CD4-positive, alpha-beta T cell treated with Interleukin-1 beta for 1 hour (primary cell): ENCODE measurements at regions not wholly inside any gene's neighbourhood (a gene's known extent, or its start where the extent isn't known, plus 50 kb on each side); places are given as distances from the start of the nearest gene placed in this dataset.

Experiments
- DNase-seq, 2 donors: peaks; one replicate each; pipeline ENCODE4 v3.0.0-alpha.2; 2020 to 2022

DNA sequence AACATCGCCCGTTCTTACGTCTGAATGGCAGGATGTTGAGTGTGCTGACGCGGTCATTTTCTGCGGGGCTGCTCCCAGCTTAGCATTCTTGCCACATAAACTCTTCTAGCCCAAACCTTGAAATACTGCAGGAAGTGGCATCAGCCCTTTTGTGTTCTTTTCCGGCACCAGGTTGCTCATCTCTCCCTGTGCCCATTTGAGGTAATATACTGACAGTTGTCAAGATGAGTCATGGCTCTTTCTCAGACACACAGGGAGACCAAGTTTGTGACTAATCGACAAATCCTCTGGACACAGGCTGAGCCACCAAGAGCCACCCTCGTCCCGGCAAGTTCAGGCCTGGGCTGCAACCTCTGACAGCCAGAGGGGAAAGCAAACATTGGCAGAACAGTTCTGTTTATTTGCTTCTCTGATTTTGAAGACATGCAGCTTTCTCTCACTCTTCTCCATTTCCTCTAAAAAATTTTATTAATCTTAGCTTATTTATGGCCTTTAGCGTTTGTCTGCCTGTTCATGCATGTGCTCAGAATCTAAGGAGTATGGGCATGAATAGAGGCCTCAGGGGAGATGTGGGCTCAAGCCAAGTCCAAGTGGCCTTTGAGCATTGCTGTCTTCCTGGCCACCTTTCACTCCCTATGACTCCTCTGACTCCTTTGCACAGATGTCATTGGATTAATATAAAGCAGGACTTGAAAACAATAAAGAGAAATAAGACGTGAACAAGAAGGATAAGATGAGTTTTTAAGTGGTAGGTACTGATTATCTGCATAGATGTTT is 328.2 kb upstream of the JAG1 start:
- DNase-seq, result no peak

DNA sequence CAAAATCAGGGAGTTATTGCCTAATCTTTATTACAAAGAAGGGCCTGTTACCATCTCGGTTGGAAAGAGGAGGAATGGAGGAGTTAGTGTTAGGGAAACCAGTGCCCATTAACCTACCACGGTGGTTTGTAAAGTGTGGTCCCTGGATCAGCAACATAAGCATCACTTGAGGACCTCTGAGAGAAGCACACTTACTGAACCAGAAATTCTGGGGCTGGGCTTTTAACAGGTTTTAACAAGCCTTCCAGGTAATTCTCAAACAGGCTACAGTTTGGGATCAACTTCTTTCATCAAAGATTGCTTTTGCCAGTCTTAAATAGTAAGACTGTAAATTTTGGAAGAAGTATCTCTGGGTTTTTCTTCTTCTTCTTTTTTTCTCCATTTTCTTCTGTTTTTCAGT is 329.5 kb upstream of the JAG1 start:
- no peak for DNase-seq

DNA sequence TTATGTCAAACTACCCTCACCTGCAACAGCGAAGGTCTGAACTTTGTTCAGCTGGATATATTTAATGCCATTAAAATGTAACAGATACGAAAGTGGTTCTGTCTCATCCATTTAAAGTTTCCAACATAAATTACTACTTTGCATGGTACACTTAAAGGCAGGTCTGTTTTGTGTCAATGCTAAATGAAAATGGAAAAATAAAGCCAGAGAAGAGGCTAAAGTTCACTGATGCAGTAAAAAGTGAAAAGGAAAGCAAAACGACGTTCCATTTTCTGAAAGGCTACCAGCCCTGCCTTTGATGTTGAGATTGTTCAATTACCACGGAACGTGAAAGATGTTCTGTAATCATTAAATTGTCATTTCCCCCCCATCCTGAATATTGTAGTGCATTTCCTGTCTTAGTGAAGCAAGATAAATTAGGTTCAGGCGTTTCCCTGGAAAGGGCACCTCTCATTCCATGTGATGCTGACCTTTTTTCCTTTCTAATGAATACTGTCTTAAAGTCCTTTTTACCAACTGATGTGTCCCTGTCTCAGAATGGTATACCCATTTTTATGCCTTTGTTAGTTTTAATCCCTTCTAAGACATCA is 334.7 kb upstream of the JAG1 start:
- DNase-seq, result no peak

DNA sequence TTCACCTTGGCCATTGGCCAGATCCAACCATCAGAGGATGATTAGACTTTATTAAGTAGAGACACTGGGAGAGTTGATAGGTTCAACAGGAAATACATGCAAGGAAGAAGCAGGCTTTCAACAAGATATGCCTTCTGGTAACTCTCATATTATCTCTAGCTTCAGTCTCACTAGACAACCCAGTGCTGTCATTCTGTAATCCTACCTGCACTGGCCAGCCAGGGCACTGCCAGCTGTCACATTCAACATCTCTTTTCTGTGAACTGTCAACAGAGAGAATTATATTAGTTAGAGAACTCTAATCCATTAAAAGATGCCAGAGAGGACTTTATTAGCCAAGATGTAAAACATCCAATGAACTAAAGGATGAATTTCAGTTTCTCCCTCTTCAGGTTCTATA is 337.9 kb upstream of the JAG1 start:
- DNase-seq, result no peak

DNA sequence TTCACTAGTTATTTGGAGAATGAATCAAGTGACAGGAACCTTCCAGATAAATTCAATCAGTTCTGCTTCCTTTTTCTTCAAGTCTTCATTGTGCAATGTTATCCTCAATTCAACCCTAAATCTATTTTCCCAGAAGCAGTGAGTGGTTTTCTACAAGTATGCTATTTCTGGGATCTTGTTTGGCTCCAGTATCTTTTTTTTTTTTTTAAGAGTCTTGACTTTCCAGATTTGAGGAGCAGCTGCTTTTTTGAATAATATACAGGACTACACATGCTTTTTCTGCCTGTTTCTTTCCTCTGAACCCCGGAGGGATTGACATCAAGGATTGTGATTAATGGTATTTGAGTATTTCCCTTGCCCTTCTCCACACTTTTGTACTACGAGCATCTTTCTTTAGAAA is 339.2 kb upstream of the JAG1 start:
- DNase-seq, result no peak

DNA sequence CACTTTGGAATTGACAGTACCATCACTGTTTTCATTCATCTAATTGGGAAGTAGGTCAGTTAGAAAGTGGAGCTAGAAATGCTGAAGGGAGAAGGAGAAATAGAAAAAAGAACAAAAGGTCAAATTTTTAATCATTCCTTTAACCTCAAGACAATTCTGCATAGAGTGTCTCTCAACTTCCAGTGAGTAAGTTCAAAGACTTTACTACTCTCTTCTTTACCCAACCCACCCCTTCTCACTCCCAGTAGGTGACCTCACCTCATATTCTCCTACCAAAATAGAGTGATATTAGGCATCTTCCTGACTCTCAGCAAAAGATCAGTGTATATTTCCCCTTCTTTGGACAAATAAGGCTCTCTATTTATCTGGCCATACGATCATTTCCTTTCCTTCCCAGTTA is 340.0 kb upstream of the JAG1 start:
- no peak for DNase-seq

DNA sequence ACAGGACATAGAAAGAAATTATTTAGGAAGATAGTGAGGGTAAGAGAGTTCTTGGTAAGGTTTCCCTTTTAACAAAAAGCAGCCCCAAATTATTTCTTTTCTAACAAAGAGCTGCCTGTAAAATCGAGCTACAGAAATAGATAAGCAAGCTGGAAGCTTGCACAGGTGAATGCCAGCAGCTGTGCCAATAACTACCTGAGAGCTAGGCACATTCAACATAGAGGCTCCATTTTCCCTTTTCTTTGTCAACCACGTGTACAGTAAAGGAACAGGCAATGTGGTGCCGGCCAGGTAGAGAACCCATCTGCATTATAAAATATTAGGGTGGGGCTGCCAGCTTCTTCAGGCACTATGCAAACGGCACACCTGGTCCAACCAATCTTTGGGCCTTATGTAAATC is 341.6 kb upstream of the JAG1 start:
- DNase-seq, result no peak

DNA sequence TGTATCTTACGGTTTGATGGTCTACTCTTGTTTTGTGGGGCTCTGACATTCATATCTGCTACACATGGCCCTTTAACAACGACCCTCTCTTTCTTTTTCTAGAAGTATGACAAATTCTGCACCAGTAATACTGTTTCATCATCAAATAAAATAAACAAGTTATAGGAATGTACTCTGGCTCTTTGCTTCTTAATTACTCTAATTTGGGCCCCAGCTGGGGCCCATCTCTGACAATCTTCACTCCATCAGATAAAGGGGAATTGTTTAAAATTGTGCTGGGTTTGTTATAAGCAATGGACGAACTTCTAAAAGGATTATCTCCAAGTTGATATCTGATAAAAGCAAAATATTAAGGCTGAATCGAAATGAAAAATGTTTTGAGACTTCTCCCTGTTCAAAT is 343.6 kb upstream of the JAG1 start:
- no peak for DNase-seq

DNA sequence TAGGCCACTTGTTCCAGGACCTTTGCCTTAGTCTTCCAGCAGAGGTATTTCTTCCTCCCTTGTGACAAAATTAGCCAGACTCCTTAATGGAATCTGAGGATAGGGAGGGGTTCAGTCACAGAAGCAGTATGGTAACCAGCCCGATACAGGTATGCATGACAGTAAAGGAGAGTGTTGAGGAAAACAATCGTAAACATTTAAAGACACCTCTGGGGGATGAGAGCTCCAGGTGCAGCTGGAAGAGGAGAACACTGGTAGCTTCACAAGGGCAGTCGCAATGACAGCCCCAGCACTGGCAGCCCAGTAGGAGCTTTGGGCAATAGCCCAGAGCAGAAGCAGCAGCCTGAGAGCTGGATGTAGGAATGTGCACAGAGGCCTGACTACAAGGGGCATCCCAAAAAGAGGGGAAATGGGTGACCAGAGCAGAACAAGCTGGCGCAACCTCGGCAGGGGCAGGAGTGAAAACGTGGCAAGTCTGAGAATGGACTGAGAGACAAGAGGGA is 344.9 kb upstream of the JAG1 start:
- DNase-seq, result no peak

DNA sequence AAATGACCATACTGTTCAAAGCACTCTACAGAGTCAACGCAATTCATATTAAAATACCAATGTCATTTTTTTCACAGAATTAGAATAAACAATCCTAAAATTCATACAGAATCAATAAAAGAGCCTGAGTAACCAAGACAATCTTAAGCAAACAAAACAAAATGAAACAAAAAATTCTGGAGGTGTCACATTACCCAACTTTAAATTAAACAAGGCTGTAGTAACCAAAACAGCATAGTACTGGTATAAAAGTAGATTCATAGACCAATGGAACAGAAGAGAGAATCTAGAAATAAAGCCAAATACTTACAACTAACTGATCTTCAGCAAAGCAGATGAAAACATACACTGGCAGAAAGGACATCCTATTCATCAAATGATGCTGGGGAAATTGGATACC is 346.9 kb upstream of the JAG1 start:
- no peak for DNase-seq

DNA sequence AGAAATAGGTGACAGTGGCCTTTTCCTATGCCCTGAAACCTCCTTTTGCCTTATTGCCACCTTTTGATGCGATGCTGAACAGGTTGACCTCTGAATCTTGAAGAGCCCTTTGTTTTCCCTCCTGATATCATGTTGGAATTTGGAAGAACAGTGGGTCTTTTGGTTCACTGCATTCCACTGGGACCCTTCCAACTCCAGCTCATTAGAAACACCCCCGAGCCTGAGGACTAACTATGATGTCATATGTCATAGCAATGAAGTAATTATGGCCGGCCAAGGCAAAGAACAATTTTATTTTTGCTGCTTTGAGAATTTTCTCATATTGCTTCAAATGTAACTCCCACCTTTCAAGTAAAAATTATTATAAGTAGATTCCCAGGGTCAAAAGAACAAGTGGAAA is 353.4 kb upstream of the JAG1 start:
- no peak for DNase-seq

DNA sequence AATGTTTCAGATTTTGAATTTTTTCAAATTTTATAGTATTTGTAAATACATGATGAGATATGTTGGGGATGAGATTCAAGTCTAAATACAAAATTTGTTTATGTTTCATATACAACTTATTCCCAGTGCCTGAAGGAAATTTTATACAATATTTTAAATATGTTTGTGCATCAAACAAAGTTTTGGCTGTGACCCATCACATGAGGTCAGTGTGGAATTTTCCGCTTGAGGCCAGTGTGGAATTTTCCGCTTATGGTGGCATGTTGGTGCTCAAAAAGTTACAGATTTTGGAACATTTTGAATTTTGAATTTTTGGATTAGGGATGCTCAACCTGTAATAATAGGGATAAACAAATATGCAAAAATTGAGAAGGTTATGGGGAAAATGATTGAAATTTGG is 356.6 kb upstream of the JAG1 start:
- DNase-seq, result no peak

DNA sequence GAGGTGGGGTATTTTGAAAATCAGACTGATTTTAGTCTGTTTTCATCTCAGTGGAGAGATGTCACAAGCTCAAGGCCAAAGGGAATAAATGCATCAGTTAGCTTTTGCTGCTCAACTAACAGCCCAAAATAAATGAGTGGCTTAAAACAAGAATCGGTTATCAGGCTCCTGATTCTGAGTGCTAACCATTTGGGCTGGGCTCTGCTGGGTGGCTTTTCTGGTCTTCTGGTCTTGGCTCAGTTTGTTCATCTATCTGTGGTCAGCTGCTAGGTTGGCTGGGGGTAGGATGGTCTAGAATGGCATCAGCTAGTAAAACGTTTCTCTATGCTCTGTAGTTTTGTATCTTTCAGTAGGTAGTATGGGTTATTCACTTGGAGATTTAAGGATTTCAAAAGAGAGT is 357.5 kb upstream of the JAG1 start:
- no peak for DNase-seq

DNA sequence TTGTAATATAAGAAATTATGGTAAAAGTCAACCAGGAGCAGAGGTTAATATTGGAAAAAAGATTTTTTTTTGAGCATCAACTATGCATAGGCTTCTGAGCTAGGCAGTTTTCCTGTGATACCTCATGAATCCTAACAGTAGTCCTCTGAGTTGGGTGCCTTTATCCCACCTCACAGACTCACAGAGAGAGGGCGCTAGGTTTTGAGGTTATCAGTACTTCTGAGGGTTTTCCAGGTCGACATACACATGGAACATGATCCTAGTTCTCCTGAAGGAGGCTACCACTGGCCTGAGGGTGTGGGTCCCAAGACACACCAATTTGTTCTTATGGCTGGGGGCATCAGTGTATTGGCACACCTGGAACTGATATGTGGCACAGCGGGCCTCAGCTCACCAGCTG is 358.8 kb upstream of the JAG1 start:
- no peak for DNase-seq

DNA sequence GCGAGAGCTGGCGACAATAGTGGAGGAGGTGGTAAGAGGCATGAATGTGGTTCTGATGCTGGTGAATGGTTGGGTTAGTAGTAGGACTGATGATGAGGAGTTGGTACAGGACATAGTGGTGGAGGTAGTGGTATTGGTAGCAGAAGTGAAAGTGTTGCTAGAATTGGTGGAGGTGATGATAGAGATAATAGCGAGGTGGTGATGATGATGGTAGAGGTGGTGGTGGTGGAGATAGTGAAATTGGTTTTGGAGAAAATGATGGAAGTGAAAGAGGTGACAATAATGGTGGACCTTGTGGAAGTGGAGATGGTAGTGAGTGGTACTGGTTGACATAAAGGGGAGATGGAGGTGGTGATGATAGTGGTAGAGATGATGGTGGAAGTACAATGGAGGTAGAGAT is 360.2 kb upstream of the JAG1 start:
- DNase-seq, result no peak

DNA sequence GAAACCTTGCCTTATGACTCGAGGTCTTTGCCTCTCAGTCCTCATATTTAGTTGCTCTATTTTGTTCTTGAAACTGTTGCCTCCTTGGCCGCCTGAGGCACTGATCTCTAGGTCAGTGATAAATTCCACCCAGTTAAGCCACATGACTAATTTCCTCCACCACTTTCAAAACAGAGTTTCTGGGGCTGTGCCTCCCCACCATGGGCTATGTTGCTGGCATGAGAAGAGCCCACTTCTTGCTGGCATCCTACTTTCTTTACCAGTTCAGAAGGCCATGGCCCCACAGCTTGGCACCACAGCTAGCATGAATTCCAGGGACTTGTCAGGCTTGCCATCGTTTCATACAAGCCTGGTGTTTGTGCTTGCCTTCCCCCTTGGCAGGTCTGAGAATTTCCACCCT is 361.4 kb upstream of the JAG1 start:
- no peak for DNase-seq

DNA sequence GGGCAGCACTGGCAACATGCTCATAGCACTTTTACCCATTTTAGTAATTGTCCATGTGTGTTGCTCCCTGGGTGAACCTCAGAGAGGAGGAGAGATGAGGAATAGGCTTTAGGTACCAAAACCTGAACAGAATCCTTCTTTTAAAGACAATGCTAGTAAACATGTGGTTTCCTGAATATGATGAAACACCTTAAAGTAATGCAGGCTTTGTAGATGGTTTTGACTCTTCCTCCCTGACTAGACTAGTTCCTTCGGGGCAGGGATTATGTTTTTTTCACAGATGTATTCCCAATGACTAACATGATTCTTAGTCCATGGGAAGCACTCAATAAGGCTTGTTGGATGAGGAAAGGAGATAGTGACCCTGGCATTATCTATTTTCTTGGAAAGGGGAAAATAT is 367.6 kb upstream of the JAG1 start:
- DNase-seq, result no peak

DNA sequence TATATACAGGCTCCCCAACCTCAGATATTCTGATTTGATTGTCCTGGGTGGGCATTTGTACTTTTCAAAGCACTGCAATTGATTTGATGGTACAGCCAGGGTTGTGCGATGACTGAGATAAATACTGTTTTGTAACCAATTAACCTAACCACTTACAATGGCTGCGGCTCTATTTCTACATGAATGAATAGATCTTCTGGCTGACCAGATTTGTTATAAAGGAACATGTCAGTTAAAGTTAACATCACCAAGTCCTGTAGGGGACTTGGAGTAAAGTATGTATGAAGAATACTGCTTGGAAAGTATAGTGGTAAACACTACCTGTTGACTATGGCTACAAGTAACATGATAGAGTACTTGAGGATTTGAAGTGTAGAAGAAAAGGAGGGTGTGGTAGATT is 369.2 kb upstream of the JAG1 start:
- DNase-seq, result no peak

DNA sequence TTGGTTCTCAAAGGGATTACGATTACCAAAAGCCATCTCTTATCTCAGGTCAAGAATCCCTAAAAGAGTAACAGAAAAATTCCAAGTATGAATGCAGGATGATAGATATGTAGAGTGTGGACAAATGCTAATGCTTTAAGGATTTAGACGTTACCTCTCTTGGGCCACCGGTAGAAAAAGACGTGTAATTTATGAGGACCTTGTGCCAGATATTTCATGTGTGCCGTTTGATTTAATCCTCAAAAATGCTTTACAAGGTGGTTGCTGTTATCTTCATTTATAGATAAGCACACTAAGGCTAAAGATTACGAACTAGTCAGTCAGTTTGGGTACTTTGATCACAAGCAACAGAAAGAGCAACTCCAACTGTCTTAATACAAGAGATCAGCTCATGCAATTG is 370.8 kb upstream of the JAG1 start:
- no peak for DNase-seq

DNA sequence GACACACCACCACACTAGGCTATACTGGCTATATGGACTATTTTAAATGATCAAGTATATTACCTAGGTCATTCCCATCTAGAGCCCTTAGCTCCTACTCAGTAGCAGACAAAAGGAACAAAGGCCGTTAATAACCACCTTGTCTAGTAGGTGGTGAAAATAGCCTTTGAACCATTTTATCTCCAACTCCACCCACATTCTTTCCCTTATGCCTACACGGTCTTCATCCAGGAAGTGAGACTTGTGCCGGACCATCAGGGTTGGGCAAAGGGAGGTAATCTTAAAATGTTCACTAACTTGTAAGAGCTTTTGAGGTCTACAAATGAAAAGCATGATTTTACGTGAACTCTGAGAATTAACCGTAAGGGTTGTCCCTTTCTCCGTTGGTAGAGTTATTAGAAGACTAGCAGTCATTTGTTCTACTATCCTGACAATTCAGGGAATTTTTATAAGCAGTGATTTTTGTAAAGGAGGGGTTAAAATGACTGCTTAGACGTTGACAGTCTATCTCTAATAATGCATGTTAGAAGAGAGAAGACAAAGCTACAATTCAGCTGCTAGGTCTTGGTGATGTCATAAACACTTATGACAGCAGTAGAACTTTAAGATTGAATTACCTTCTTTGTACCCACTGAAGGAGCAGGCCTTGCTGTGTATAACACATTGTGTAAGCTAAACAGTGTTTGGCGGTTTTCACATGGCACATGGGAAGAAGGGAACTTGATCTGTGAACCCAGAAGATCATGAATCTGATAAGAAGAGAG is 371.8 kb upstream of the JAG1 start:
- no peak for DNase-seq

DNA sequence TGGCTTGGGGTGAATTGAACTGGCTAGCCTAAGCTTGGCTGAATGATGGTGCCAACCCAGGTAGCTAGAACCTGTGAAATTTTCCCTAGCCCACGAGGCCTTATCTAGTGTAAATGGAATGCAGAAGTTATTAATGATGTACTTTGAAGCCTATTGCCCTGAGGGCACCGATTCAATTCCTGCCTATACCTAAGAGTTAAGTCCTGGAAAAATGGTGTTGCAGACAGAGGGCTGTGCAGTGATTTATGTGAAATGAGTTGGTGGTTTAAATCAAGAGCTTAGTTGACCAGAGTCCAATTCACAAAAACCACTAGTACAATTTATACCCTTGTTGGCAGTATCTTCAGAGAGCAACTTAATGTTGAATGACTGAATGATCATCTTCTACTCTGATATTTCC is 373.8 kb upstream of the JAG1 start:
- DNase-seq, result no peak

DNA sequence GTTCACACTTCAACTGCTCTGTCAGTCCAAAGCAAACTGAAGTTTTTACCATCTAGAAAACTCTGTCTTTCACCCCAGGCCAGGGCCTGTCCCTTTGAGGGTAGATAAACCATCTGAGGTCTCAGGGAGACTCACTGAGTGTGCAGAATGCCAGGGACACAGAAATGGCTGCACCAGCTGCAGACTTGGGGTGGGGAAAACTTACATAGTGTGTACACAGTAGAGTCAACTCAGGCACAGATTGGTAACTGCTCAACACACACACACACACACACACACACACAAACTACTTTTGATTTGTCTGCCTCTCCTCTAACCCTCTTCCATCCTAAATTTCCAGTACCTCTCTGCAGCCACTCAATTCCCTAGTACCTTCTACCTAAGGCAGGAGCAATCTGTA is 374.9 kb upstream of the JAG1 start:
- DNase-seq, result no peak

DNA sequence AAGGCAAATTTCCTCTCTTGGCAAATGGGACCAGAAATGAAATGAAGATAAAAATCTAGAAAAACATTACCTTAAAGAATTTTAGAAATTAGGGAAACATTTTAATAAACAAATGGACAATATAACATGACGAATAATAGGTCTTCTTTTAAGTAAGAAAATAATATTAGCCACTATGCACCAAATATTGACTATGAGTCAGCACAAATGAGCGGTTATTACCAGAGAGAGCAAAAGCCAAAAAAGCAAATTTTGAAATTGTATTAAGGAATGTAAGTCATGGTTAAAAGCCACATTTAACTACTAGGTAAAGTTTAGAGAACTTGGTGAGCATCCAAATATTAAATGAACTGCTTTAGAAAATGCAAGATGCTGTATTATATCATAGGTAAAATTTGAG is 376.6 kb upstream of the JAG1 start:
- DNase-seq, result no peak

DNA sequence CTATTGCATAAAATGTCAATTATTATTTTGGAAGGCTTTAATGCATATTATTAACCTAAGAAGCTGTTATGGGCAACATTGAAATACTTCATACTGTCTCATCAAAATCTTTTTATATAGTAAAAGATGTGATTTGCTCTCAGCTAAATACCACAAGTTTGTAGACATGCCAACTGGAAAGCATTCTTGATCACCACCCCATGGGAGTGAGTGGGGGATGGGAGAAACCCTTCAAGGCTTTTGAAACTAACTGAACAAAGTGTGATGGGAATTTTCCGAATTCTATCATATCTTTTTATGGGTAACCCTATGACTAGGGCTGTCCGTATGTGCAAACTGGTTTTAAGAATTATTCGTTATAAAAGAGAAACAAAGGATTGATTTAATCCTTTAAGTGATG is 377.3 kb upstream of the JAG1 start:
- DNase-seq, result no peak
